ENCODE measurements at regions not wholly inside any gene's neighbourhood (a gene's known extent, or its start where the extent isn't known, plus 50 kb on each side); places are given as distances from the start of the nearest gene placed in this dataset.

GRCh38 chrX:10902001-10902400 lies 209.1 kb upstream of the HCCS start:
- DNase-seq, result no peak

- no peak for DNase-seq
Measured at GRCh38 chrX:10903523-10903922, 207.6 kb upstream of the HCCS start.

- no peak for DNase-seq
Measured at GRCh38 chrX:10904220-10904619, 206.9 kb upstream of the HCCS start.

GRCh38 chrX:10906866-10907265 lies 204.3 kb upstream of the HCCS start:
- no peak for DNase-seq

GRCh38 chrX:10922159-10922558 lies 189.0 kb upstream of the HCCS start:
- no peak for DNase-seq

- no peak for DNase-seq
Measured at GRCh38 chrX:10922835-10923234, 188.3 kb upstream of the HCCS start.

- DNase-seq, result no peak
Measured at GRCh38 chrX:10923466-10923865, 187.7 kb upstream of the HCCS start.

GRCh38 chrX:10926404-10926803 lies 184.7 kb upstream of the HCCS start:
- DNase-seq, result no peak

- DNase-seq, result no peak
Measured at GRCh38 chrX:10926891-10927290, 184.2 kb upstream of the HCCS start.

- no peak for DNase-seq
Measured at GRCh38 chrX:10929747-10930146, 181.4 kb upstream of the HCCS start.

GRCh38 chrX:10930151-10930550 lies 181.0 kb upstream of the HCCS start:
- DNase-seq, result no peak

GRCh38 chrX:10931976-10932375 lies 179.2 kb upstream of the HCCS start:
- no peak for DNase-seq

- DNase-seq, result no peak
Measured at GRCh38 chrX:10932842-10933440, 178.2 kb upstream of the HCCS start.

- no peak for DNase-seq
Measured at GRCh38 chrX:10935501-10935900, 175.6 kb upstream of the HCCS start.

GRCh38 chrX:10936976-10937375 lies 174.2 kb upstream of the HCCS start:
- no peak for DNase-seq

- no peak for DNase-seq
Measured at GRCh38 chrX:10938365-10938923, 172.7 kb upstream of the HCCS start.

GRCh38 chrX:10939424-10939823 lies 171.7 kb upstream of the HCCS start:
- no peak for DNase-seq

- no peak for DNase-seq
Measured at GRCh38 chrX:10944136-10944885, 166.8 kb upstream of the HCCS start.

- no peak for DNase-seq
Measured at GRCh38 chrX:10945498-10945897, 165.6 kb upstream of the HCCS start.

GRCh38 chrX:10949541-10949940 lies 161.6 kb upstream of the HCCS start:
- no peak for DNase-seq

GRCh38 chrX:10952619-10953018 lies 158.5 kb upstream of the HCCS start:
- DNase-seq, result peak; percentile 3 to 33

- DNase-seq, result no peak
Measured at GRCh38 chrX:10965174-10965798, 145.8 kb upstream of the HCCS start.

- DNase-seq, result no peak
Measured at GRCh38 chrX:10966057-10966456, 145.1 kb upstream of the HCCS start.

GRCh38 chrX:10971176-10971575 lies 140.0 kb upstream of the HCCS start:
- DNase-seq, result no peak
